GM12878 (cell line): ENCODE measurements at regions not wholly inside any gene's neighbourhood (a gene's known extent, or its start where the extent isn't known, plus 50 kb on each side); places are given as distances from the start of the nearest gene placed in this dataset.

Experiments used
- ATAC-seq: fragments of 200-7000 bp; cut with Tn5 transposase; 3 replicates; pipeline ENCODE4 v1.9.1; 2020; ENCODE audit warnings: mild to moderate bottlenecking, moderate library complexity
- BruUV-seq: library from RNA; stranded (reverse); fragments of 400-500 nt; replicated peaks from 2 replicates; lab custom pipeline; 2021; lab: Mats Ljungman, UMichigan
- CTCF ChIA-PET: fragments of 300-600 bp; sonication (Branson Sonifier 250); formaldehyde crosslinking; extraction: SDS; loops from one replicate; lab custom pipeline; 2021; ENCODE audit warnings: inconsistent platforms; lab: Yijun Ruan, JAX
- POLR2A ChIA-PET: fragments of 350-600 bp; formaldehyde crosslinking; extraction: SDS; loops from one replicate; lab custom pipeline; 2021; ENCODE audit warnings: inconsistent platforms; lab: Charles Lee
- RAD21 ChIA-PET: fragments of 300-600 bp; sonication (Branson Sonifier 250); formaldehyde crosslinking; loops from one replicate; lab custom pipeline; 2023; ENCODE audit warnings: antibody characterized with exemption; ENCODE audit not compliant: unreplicated experiment; lab: Charles Lee
- SMC1A ChIA-PET: fragments of 300-600 bp; sonication (Branson Sonifier 250); formaldehyde crosslinking; loops from one replicate; lab custom pipeline; 2023; ENCODE audit not compliant: unreplicated experiment, uncharacterized antibody; lab: Charles Lee
- DNase-seq: peaks from one replicate; pipeline ENCODE4 v3.0.0-alpha.2; 2011; ENCODE audit warnings: low read depth, low spot score
- FAIRE-seq: peaks from 3 replicates; lab custom pipeline; 2011; peaks lifted over from hg19 to GRCh38; lab: Jason Lieb, UNC
- H2AFZ ChIP-seq: 2 replicates; pipeline ENCODE4 v1.6.0; 2011; ENCODE audit warnings: low read depth, low read length, control low read depth; ENCODE audit not compliant: control insufficient read depth
- H3K27ac ChIP-seq: 2 replicates; pipeline ENCODE4 v1.5.1; 2011; ENCODE audit warnings: control low read depth; ENCODE audit not compliant: control insufficient read depth, insufficient read depth
- H3K27me3 ChIP-seq, 2 experiments: replicated peaks in 1 of 2; 2 replicates each; pipeline versions ENCODE4 v1.6.0 to v1.6.1; 2011; ENCODE audit warnings: low read length in 1 of 2; ENCODE audit not compliant: control insufficient read depth in 2 of 2, insufficient read depth in 2 of 2
- H3K36me3 ChIP-seq, 2 experiments: 2 replicates each; pipeline ENCODE4 v1.5.1; 2011; ENCODE audit warnings: low read length in 1 of 2; ENCODE audit not compliant: control insufficient read depth in 2 of 2, insufficient read depth in 2 of 2
- H3K4me1 ChIP-seq: 2 replicates; pipeline ENCODE4 v1.6.1; 2011; ENCODE audit warnings: mild to moderate bottlenecking, low read length, moderate library complexity, mixed read lengths; ENCODE audit not compliant: control insufficient read depth, insufficient read depth
- H3K4me2 ChIP-seq: 2 replicates; pipeline ENCODE4 v1.6.0; 2011; ENCODE audit warnings: control low read depth; ENCODE audit not compliant: control insufficient read depth, insufficient read depth
- H3K4me3 ChIP-seq: fragments of 200-600 bp; sonication (generic); 2 replicates; pipeline ENCODE4 v1.5.1; 2016
- H3K79me2 ChIP-seq: 2 replicates; pipeline ENCODE4 v1.6.0; 2011; ENCODE audit warnings: low read length; ENCODE audit not compliant: control insufficient read depth, insufficient read depth
- H3K9ac ChIP-seq: 2 replicates; pipeline ENCODE4 v1.8.0; 2011; ENCODE audit warnings: low read length, control low read depth, mixed read lengths; ENCODE audit not compliant: control insufficient read depth, insufficient read depth
- H3K9me3 ChIP-seq: replicated peaks from 3 replicates; pipeline ENCODE4 v1.5.1; 2011; ENCODE audit warnings: mild to moderate bottlenecking, low read length; ENCODE audit not compliant: control insufficient read depth, insufficient read depth
- H4K20me1 ChIP-seq: 2 replicates; pipeline ENCODE4 v1.6.0; 2011; ENCODE audit not compliant: control insufficient read depth, insufficient read depth
- BACH1 ChIP-seq: fragments of 450-650 bp; IDR thresholded peaks from 2 replicates; pipeline ENCODE4 v1.6.1; 2017; ENCODE audit warnings: mild to moderate bottlenecking, borderline replicate concordance
- BCL11A ChIP-seq: IDR thresholded peaks from 2 replicates; pipeline ENCODE4 v1.6.1; 2011; ENCODE audit warnings: low read depth, low read length
- BCL3 ChIP-seq: IDR thresholded peaks from 2 replicates; pipeline ENCODE4 v1.6.1; 2011; ENCODE audit warnings: borderline replicate concordance, low read depth, mild to moderate bottlenecking, moderate library complexity, low read length; ENCODE audit not compliant: insufficient read depth, poor library complexity, severe bottlenecking
- CHD4 ChIP-seq: fragments of 200-600 bp; sonication (generic); IDR thresholded peaks from 2 replicates; pipeline ENCODE4 v1.6.1; 2016; ENCODE audit warnings: mild to moderate bottlenecking
- GABPA ChIP-seq: IDR thresholded peaks from 2 replicates; pipeline ENCODE4 v1.6.1; 2014; ENCODE audit warnings: antibody characterized with exemption, low read depth, mild to moderate bottlenecking, inconsistent platforms
- LARP7 ChIP-seq: fragments of 450-650 bp; IDR thresholded peaks from 2 replicates; pipeline ENCODE4 v1.6.1; 2017; ENCODE audit warnings: mild to moderate bottlenecking
- MYB ChIP-seq: fragments of 150-350 bp; IDR thresholded peaks from 2 replicates; pipeline ENCODE4 v1.6.1; 2014; ENCODE audit warnings: mild to moderate bottlenecking, low read depth, low read length, borderline replicate concordance
- NFXL1 ChIP-seq: fragments of 450-650 bp; IDR thresholded peaks from 2 replicates; pipeline ENCODE4 v1.6.1; 2017; ENCODE audit warnings: antibody characterized with exemption, mild to moderate bottlenecking, borderline replicate concordance
- PAX5 ChIP-seq: IDR thresholded peaks from 2 replicates; pipeline ENCODE4 v1.6.1; 2011; ENCODE audit warnings: low read depth, low read length, borderline replicate concordance
- RFX5 ChIP-seq: IDR thresholded peaks from 2 replicates; pipeline ENCODE4 v1.6.1; 2011; ENCODE audit warnings: low read depth, low read length, improper control_type of control experiment
- ZBTB33 ChIP-seq: fragments of 450-650 bp; IDR thresholded peaks from 2 replicates; pipeline ENCODE4 v1.6.1; 2017; ENCODE audit warnings: mild to moderate bottlenecking
- ZNF384 ChIP-seq: IDR thresholded peaks from 2 replicates; pipeline ENCODE4 v1.6.1; 2012; ENCODE audit warnings: low read depth, mild to moderate bottlenecking, low read length, improper control_type of control experiment, borderline replicate concordance
- in situ Hi-C: fragments of 300-500 bp; cut with MboI; formaldehyde crosslinking; loops from 9 replicates; pipeline ENCODE4 v1.14.3; 2018; ENCODE audit warnings: mixed read lengths
- intact Hi-C: fragments of 100-400 bp; cut with micrococcal nuclease; formaldehyde crosslinking; loops from one replicate; pipeline ENCODE4 v1.14.2; 2022; ENCODE audit not compliant: unreplicated experiment
- TF ChIP-seq, protein P1 (sequence below): IDR thresholded peaks from 2 replicates; pipeline ENCODE4 v1.6.1; 2012; ENCODE audit warnings: improper control_type of control experiment, low read depth, low read length; ENCODE audit not compliant: insufficient replicate concordance
- TF ChIP-seq, protein P2 (sequence below): fragments of 450-650 bp; IDR thresholded peaks from 2 replicates; pipeline ENCODE4 v1.6.1; 2017; ENCODE audit warnings: borderline replicate concordance

GRCh38 chr4:112819729-112820128 lies 182.8 kb downstream of the LARP7 start (continued):
- TF ChIP-seq MYB (no peak), ZNF384 (no peak), NFXL1 (no peak), CHD4 (no peak)

DNA sequence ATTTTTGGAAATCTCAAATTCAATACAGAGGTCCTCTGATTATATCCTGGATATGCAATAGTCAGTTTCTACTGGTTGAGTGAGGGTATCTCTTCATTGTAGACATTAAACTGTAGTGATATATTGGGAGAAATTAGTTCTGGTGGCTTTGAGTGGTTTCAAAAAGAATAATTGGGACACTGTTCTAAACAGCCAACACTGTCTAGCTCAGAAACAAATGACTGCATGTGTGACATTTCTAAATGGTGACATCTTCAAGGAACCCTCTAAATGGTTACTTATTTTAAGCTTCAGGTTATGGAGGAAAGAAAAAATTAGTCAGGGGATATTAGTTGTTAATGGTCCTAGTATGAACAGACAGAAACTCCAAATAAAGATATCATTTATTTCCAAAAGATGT lies 186.2 kb downstream of the LARP7 start:
- DNase-seq = no peak
- no peak overlapping the region for H2AFZ ChIP-seq
- H3K9ac ChIP-seq = no peak overlapping the region
- SMC1A ChIA-PET = no interaction called here
- H3K27me3 ChIP-seq = no peaks in the 10 kb centered on the region
- no peak overlapping the region for H3K4me3 ChIP-seq
- RAD21 ChIA-PET = no interaction called here
- CTCF ChIA-PET = interaction anchor here (0.6 to 0.7 kb wide), 2 partner anchors 34 to 135 kb away, joined by 3 read pairs; no protein-coding TSS in a partner anchor
- no peak for FAIRE-seq
- H3K27ac ChIP-seq = no peak overlapping the region
- no peaks in the 10 kb centered on the region for H3K36me3 ChIP-seq
- ATAC-seq = no peak
- POLR2A ChIA-PET = interaction anchor here (0.6 to 0.7 kb wide), 4 partner anchors 18 to 99 kb away, joined by 3 read pairs; no protein-coding TSS in a partner anchor
- no peak overlapping the region for H3K4me2 ChIP-seq
- H3K4me1 ChIP-seq = no peaks in the 10 kb centered on the region
- no peaks in the 10 kb centered on the region for H3K79me2 ChIP-seq
- H3K9me3 ChIP-seq = no peaks in the 10 kb centered on the region
- BruUV-seq = no TSS peak
- no peaks in the 10 kb centered on the region for H4K20me1 ChIP-seq
- intact Hi-C loops = no loop called here
- in situ Hi-C loops = no loop called here
- TF ChIP-seq GABPA = no peak
- no peak for TF ChIP-seq BCL3
- no peak for TF ChIP-seq LARP7
- no peak for TF ChIP-seq BACH1
- TF ChIP-seq BCL11A = no peak
- no peak for TF ChIP-seq ZBTB33
- no peak for TF ChIP-seq ZNF384
- TF ChIP-seq, protein P1, sequence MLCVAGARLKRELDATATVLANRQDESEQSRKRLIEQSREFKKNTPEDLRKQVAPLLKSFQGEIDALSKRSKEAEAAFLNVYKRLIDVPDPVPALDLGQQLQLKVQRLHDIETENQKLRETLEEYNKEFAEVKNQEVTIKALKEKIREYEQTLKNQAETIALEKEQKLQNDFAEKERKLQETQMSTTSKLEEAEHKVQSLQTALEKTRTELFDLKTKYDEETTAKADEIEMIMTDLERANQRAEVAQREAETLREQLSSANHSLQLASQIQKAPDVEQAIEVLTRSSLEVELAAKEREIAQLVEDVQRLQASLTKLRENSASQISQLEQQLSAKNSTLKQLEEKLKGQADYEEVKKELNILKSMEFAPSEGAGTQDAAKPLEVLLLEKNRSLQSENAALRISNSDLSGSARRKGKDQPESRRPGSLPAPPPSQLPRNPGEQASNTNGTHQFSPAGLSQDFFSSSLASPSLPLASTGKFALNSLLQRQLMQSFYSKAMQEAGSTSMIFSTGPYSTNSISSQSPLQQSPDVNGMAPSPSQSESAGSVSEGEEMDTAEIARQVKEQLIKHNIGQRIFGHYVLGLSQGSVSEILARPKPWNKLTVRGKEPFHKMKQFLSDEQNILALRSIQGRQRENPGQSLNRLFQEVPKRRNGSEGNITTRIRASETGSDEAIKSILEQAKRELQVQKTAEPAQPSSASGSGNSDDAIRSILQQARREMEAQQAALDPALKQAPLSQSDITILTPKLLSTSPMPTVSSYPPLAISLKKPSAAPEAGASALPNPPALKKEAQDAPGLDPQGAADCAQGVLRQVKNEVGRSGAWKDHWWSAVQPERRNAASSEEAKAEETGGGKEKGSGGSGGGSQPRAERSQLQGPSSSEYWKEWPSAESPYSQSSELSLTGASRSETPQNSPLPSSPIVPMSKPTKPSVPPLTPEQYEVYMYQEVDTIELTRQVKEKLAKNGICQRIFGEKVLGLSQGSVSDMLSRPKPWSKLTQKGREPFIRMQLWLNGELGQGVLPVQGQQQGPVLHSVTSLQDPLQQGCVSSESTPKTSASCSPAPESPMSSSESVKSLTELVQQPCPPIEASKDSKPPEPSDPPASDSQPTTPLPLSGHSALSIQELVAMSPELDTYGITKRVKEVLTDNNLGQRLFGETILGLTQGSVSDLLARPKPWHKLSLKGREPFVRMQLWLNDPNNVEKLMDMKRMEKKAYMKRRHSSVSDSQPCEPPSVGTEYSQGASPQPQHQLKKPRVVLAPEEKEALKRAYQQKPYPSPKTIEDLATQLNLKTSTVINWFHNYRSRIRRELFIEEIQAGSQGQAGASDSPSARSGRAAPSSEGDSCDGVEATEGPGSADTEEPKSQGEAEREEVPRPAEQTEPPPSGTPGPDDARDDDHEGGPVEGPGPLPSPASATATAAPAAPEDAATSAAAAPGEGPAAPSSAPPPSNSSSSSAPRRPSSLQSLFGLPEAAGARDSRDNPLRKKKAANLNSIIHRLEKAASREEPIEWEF = no peak
- TF ChIP-seq PAX5 = no peak
- no peak for TF ChIP-seq RFX5
- TF ChIP-seq, protein P2, sequence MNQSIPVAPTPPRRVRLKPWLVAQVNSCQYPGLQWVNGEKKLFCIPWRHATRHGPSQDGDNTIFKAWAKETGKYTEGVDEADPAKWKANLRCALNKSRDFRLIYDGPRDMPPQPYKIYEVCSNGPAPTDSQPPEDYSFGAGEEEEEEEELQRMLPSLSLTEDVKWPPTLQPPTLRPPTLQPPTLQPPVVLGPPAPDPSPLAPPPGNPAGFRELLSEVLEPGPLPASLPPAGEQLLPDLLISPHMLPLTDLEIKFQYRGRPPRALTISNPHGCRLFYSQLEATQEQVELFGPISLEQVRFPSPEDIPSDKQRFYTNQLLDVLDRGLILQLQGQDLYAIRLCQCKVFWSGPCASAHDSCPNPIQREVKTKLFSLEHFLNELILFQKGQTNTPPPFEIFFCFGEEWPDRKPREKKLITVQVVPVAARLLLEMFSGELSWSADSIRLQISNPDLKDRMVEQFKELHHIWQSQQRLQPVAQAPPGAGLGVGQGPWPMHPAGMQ = no peak
